ENCODE measurements at regions not wholly inside any gene's neighbourhood (a gene's known extent, or its start where the extent isn't known, plus 50 kb on each side); places are given as distances from the start of the nearest gene placed in this dataset.

GRCh38 chr2:125526093-125526492 lies 1129.9 kb upstream of the GYPC start:
- H3K4me1 Mint-ChIP-seq: no peaks in the 10 kb centered on the region
- no peaks in the 10 kb centered on the region for H3K27me3 Mint-ChIP-seq (ENCODE audit: low read depth)
- H3K36me3 Mint-ChIP-seq: no peaks in the 10 kb centered on the region
- no peak overlapping the region for H3K4me3 Mint-ChIP-seq
- H3K27ac Mint-ChIP-seq: no peak overlapping the region
- no peak for DNase-seq (ENCODE audit: low spot score in 2 of 2, unreplicated experiment in 2 of 2)
- no peak for TF ChIP-seq CTCF (IDR thresholded peaks at IDR 0.05; ENCODE audit: unreplicated experiment)
- H3K9me3 Mint-ChIP-seq: peaks cover 8% of the 10 kb centered on the region

- no peak for TF ChIP-seq CTCF (IDR thresholded peaks at IDR 0.05; ENCODE audit: unreplicated experiment)
- no peak for DNase-seq (ENCODE audit: low spot score in 2 of 2, unreplicated experiment in 2 of 2)
- Mint-ChIP-seq H3K4me1 (no peaks in the 10 kb centered on the region), H3K27me3 (ENCODE audit: low read depth) (no peaks in the 10 kb centered on the region), H3K27ac (no peak overlapping the region), H3K36me3 (no peaks in the 10 kb centered on the region), H3K4me3 (no peak overlapping the region), H3K9me3 (no peaks in the 10 kb centered on the region)
Measured at GRCh38 chr2:125535089-125535488, 1120.9 kb upstream of the GYPC start.

- no peak for DNase-seq (ENCODE audit: low spot score in 2 of 2, unreplicated experiment in 2 of 2)
- Mint-ChIP-seq H3K4me3 (no peak overlapping the region), H3K27me3 (ENCODE audit: low read depth) (no peaks in the 10 kb centered on the region), H3K4me1 (no peaks in the 10 kb centered on the region), H3K27ac (no peak overlapping the region), H3K36me3 (no peaks in the 10 kb centered on the region), H3K9me3 (peaks cover 19% of the 10 kb centered on the region)
- TF ChIP-seq CTCF (IDR thresholded peaks at IDR 0.05; ENCODE audit: unreplicated experiment): no peak
Measured at GRCh38 chr2:125543968-125544514, 1111.9 kb upstream of the GYPC start.

- TF ChIP-seq CTCF (IDR thresholded peaks at IDR 0.05; ENCODE audit: unreplicated experiment): no peak
- H3K27me3 Mint-ChIP-seq (ENCODE audit: low read depth): no peaks in the 10 kb centered on the region
- H3K4me1 Mint-ChIP-seq: peaks cover 3% of the 10 kb centered on the region
- no peak for DNase-seq (ENCODE audit: low spot score in 2 of 2, unreplicated experiment in 2 of 2)
- H3K4me3 Mint-ChIP-seq: no peak overlapping the region
- H3K9me3 Mint-ChIP-seq: peaks cover 18% of the 10 kb centered on the region
- no peaks in the 10 kb centered on the region for H3K36me3 Mint-ChIP-seq
- H3K27ac Mint-ChIP-seq: no peak overlapping the region
Measured at GRCh38 chr2:125553768-125554167, 1102.2 kb upstream of the GYPC start.

- Mint-ChIP-seq H3K9me3 (peaks cover 8% of the 10 kb centered on the region), H3K4me1 (peaks cover 3% of the 10 kb centered on the region), H3K27ac (no peak overlapping the region), H3K36me3 (no peaks in the 10 kb centered on the region), H3K27me3 (ENCODE audit: low read depth) (no peaks in the 10 kb centered on the region), H3K4me3 (no peak overlapping the region)
- DNase-seq (ENCODE audit: low spot score in 2 of 2, unreplicated experiment in 2 of 2): no peak
- no peak for TF ChIP-seq CTCF (IDR thresholded peaks at IDR 0.05; ENCODE audit: unreplicated experiment)
Measured at GRCh38 chr2:125554956-125555355, 1101.0 kb upstream of the GYPC start.

GRCh38 chr2:125559186-125559585 lies 1096.8 kb upstream of the GYPC start:
- no peak overlapping the region for H3K4me3 Mint-ChIP-seq

More at GRCh38 chr2:125559186-125559585, 1096.8 kb upstream of the GYPC start:
- Mint-ChIP-seq H3K36me3 (no peaks in the 10 kb centered on the region), H3K9me3 (peaks cover 5% of the 10 kb centered on the region), H3K4me1 (no peaks in the 10 kb centered on the region), H3K27me3 (ENCODE audit: low read depth) (no peaks in the 10 kb centered on the region), H3K27ac (no peak overlapping the region)
- TF ChIP-seq CTCF (IDR thresholded peaks at IDR 0.05; ENCODE audit: unreplicated experiment): no peak
- DNase-seq (ENCODE audit: low spot score in 2 of 2, unreplicated experiment in 2 of 2): no peak
